RKO (cell line): ENCODE measurements at regions not wholly inside any gene's neighbourhood (a gene's known extent, or its start where the extent isn't known, plus 50 kb on each side); places are given as distances from the start of the nearest gene placed in this dataset.

ENCODE experiments used
- DNase-seq: peaks from one replicate; pipeline ENCODE4 v3.0.0-alpha.2; 2016; ENCODE audit warnings: low spot score

GRCh38 chr17:79192503-79193351, 118.1 kb downstream of the ENGASE start:
- DNase-seq, result peak; percentile 37

GRCh38 chr17:79191270-79191934, 116.8 kb downstream of the ENGASE start:
- no peak for DNase-seq

- no peak for DNase-seq
Observed at GRCh38 chr17:79189305-79189704, 114.7 kb downstream of the ENGASE start.

- DNase-seq, result no peak
Observed at GRCh38 chr17:79188685-79189084, 114.1 kb downstream of the ENGASE start.

GRCh38 chr17:79188048-79188447, 113.4 kb downstream of the ENGASE start:
- peak; percentile 14 for DNase-seq

- no peak for DNase-seq
Observed at GRCh38 chr17:79187186-79187585, 112.6 kb downstream of the ENGASE start.

- DNase-seq, result no peak
Observed at GRCh38 chr17:79186406-79186805, 111.8 kb downstream of the ENGASE start.

- DNase-seq, result no peak
Observed at GRCh38 chr17:79185671-79186070, 111.0 kb downstream of the ENGASE start.

- no peak for DNase-seq
Observed at GRCh38 chr17:79184219-79184618, 109.6 kb downstream of the ENGASE start.

- no peak for DNase-seq
Observed at GRCh38 chr17:79183293-79184158, 108.9 kb downstream of the ENGASE start.

GRCh38 chr17:79183043-79183292, 108.3 kb downstream of the ENGASE start:
- no peak for DNase-seq

GRCh38 chr17:79182176-79183042, 107.8 kb downstream of the ENGASE start:
- DNase-seq, result no peak

GRCh38 chr17:79180358-79181005, 105.9 kb downstream of the ENGASE start:
- no peak for DNase-seq

- DNase-seq, result no peak
Observed at GRCh38 chr17:79179334-79179733, 104.7 kb downstream of the ENGASE start.

- no peak for DNase-seq
Observed at GRCh38 chr17:79177877-79178276, 103.3 kb downstream of the ENGASE start.

GRCh38 chr17:79176792-79177601, 102.4 kb downstream of the ENGASE start:
- no peak for DNase-seq

- peak; percentile 21 for DNase-seq
Observed at GRCh38 chr17:79174905-79175856, 100.6 kb downstream of the ENGASE start.

- DNase-seq, result no peak
Observed at GRCh38 chr17:79174193-79174765, 99.7 kb downstream of the ENGASE start.

GRCh38 chr17:79171188-79171587, 96.6 kb downstream of the ENGASE start:
- no peak for DNase-seq
